IPS DF 4.7 (cell line): ENCODE measurements at regions not wholly inside any gene's neighbourhood (a gene's known extent, or its start where the extent isn't known, plus 50 kb on each side); places are given as distances from the start of the nearest gene placed in this dataset.
"Not testable (repeated sequence)": the region's sequence is repeated elsewhere in the genome, so short reads cannot be mapped to it uniquely, and the experiment has no call there.

ENCODE experiments used
- DNase-seq: peaks from one replicate; pipeline ENCODE4 v3.0.0-alpha.2; 2013; ENCODE audit warnings: low spot score; ENCODE audit errors: extremely low read depth

DNA sequence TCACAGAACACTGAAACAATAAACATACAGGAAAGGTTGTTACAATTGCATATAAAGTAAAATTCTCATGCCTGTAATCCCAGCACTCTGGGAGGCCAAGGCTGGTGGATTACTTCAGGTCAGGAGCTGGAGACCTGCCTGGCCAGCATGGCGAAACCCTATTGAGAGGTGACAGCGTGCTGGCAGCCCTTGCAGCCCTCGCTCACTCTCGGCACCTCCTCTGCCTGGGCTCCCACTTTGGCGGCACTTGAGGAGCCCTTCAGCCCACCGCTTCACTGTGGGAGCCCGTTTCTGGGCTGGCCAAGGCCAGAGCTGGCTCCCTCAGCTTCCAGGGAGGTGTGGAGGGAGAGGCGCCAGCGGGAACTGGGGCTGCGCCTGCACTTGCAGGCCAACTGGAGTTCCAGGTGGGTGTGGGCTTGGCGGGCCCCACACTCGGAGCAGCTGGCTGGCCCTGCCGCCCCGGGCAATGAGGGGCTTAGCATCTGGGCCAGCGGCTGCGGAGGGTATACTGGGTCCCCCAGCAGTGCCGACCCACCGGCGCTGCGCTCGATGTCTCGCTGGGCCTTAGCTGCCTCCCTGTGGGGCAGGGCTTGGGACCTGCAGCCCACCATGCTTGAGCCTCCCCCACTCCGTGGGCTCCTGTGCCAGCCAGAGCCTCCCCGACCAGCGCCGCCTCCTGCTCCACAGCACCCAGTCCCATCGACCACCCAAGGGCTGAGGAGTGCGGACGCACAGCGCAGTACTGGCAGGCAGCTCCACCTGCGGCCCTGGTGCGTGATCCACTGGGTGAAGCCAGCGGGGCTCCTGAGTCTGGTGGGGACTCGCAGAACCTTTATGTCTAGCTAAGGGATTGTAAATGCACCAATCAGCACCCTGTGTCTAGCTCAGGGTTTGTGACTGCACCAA lies 51.5 kb upstream of the MBNL1 start:
- DNase-seq: not testable (repeated sequence)

DNA sequence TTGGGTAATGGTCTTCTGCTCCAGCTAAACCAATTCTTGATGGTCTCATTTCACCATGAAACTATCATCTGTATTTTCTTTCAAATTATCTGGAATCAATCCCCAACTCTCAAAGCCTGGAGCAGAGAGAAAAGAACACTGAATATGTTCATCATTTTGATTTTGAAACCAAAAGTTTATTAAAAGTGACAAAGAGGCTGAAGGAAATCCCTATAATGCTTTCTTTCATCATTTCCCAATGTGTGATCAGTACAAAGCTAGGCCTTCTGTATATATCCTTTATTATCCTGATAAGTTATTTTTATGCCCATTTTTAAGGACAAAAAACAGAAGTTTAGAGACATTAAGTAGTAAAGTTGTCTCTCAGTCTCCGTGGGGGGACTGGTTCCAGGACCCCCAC lies 50.1 kb upstream of the MBNL1 start:
- no peak for DNase-seq
